Keratinocyte (primary cell): ENCODE measurements at regions not wholly inside any gene's neighbourhood (a gene's known extent, or its start where the extent isn't known, plus 50 kb on each side); places are given as distances from the start of the nearest gene placed in this dataset.

Experiments used
- DNase-seq: peaks from one replicate; pipeline ENCODE4 v3.0.0-alpha.2; 2011; ENCODE audit warnings: low read depth, missing footprints, low spot score
- FAIRE-seq: peaks from 2 replicates; lab custom pipeline; 2011; peaks lifted over from hg19 to GRCh38; lab: Jason Lieb, UNC
- H2AFZ ChIP-seq: 2 replicates; pipeline ENCODE4 v1.6.0; 2012; ENCODE audit warnings: low read length, control low read depth, inconsistent platforms; ENCODE audit not compliant: control insufficient read depth
- H3K27ac ChIP-seq: 2 replicates; pipeline ENCODE4 v1.5.1; 2011; ENCODE audit warnings: low read length; ENCODE audit not compliant: control insufficient read depth, insufficient read depth
- H3K27me3 ChIP-seq: 3 replicates; pipeline ENCODE4 v1.6.0; 2011; ENCODE audit warnings: low read length; ENCODE audit not compliant: control insufficient read depth, insufficient read depth; ENCODE audit errors: extremely low read depth
- H3K36me3 ChIP-seq, 2 experiments: 2 replicates in 1 of 2; 3 replicates in 1 of 2; pipeline ENCODE4 v1.5.1; 2011; ENCODE audit warnings: low read length in 2 of 2, mild to moderate bottlenecking in 1 of 2; ENCODE audit not compliant: control insufficient read depth in 2 of 2, insufficient read depth in 2 of 2; ENCODE audit errors: extremely low read depth in 1 of 2
- H3K4me1 ChIP-seq: 3 replicates; pipeline ENCODE4 v1.5.1; 2011; ENCODE audit warnings: low read length; ENCODE audit not compliant: control insufficient read depth, insufficient read depth; ENCODE audit errors: extremely low read depth
- H3K4me2 ChIP-seq: 3 replicates; pipeline ENCODE4 v1.6.0; 2011; ENCODE audit warnings: low read depth, low read length; ENCODE audit not compliant: control insufficient read depth, insufficient read depth; ENCODE audit errors: extremely low read depth
- H3K4me3 ChIP-seq, 3 experiments: fragments of 200-600 bp in 1 of 3; sonication (generic) in 1 of 3; 2 replicates in 2 of 3; 3 replicates in 1 of 3; pipeline ENCODE4 v1.5.1; 2011 to 2016; ENCODE audit warnings: low read length in 3 of 3, mild to moderate bottlenecking in 3 of 3, control low read depth in 2 of 3, inconsistent platforms in 1 of 3, low read depth in 1 of 3, mixed read lengths in 1 of 3, mixed run types in 1 of 3, moderate library complexity in 1 of 3; ENCODE audit not compliant: control insufficient read depth in 2 of 3, insufficient read depth in 2 of 3; ENCODE audit errors: extremely low read depth in 1 of 3
- H3K79me2 ChIP-seq: 2 replicates; pipeline ENCODE4 v1.6.0; 2012; ENCODE audit warnings: low read length; ENCODE audit not compliant: control insufficient read depth, insufficient read depth
- H3K9ac ChIP-seq: 3 replicates; pipeline ENCODE4 v1.6.0; 2011; ENCODE audit warnings: low read length; ENCODE audit not compliant: control insufficient read depth, insufficient read depth; ENCODE audit errors: extremely low read depth
- H3K9me1 ChIP-seq: 3 replicates; pipeline ENCODE4 v1.6.0; 2011; ENCODE audit warnings: low read length; ENCODE audit not compliant: control insufficient read depth, insufficient read depth; ENCODE audit errors: extremely low read depth
- H3K9me3 ChIP-seq: 2 replicates; pipeline ENCODE4 v1.5.1; 2012; ENCODE audit warnings: low read depth, low read length; ENCODE audit not compliant: control insufficient read depth
- H4K20me1 ChIP-seq: 3 replicates; pipeline ENCODE4 v1.6.0; 2011; ENCODE audit warnings: low read length; ENCODE audit not compliant: control insufficient read depth, insufficient read depth; ENCODE audit errors: extremely low read depth
- CTCF ChIP-seq, 3 experiments: IDR thresholded peaks in 1 of 3; conservative IDR thresholded peaks in 1 of 3; optimal IDR thresholded peaks in 1 of 3; 2 replicates in 2 of 3; 3 replicates in 1 of 3; pipeline versions ENCODE3 to v1.5.1; 2011; ENCODE audit warnings: low read length in 3 of 3, mild to moderate bottlenecking in 3 of 3, moderate library complexity in 2 of 3, control low read depth in 1 of 3, inconsistent platforms in 1 of 3; ENCODE audit not compliant: insufficient read depth in 2 of 3; ENCODE audit errors: extremely low read depth in 1 of 3
- EZH2 ChIP-seq: IDR thresholded peaks from one replicate; pipeline ENCODE4 v1.6.1; 2012; ENCODE audit warnings: inconsistent platforms, mild to moderate bottlenecking, low read length, moderate library complexity
- dilution Hi-C: fragments of 300-500 bp; cut with MboI; formaldehyde crosslinking; loops from one replicate; pipeline ENCODE4 v1.7.0; 2020; ENCODE audit warnings: low sequenced_read_pairs; ENCODE audit not compliant: extremely low pct_ligation_motif_present

GRCh38 chr2:176445956-176446355 is 176.7 kb downstream of the MTX2 start:
- FAIRE-seq (no peak), DNase-seq (no peak)
- TF ChIP-seq EZH2 = no peak
- no peak for TF ChIP-seq CTCF (optimal IDR thresholded peaks at IDR 0.05 in 1 of 3, IDR thresholded peaks at IDR 0.05 in 1 of 3, conservative IDR thresholded peaks at IDR 0.05 in 1 of 3; ENCODE audit: extremely low read depth in 1 of 3, insufficient read depth in 2 of 3, low read length in 3 of 3)

GRCh38 chr2:176446718-176447414 is 177.6 kb downstream of the MTX2 start:
- TF ChIP-seq EZH2 (no peak), CTCF (optimal IDR thresholded peaks at IDR 0.05 in 1 of 3, IDR thresholded peaks at IDR 0.05 in 1 of 3, conservative IDR thresholded peaks at IDR 0.05 in 1 of 3; ENCODE audit: extremely low read depth in 1 of 3, insufficient read depth in 2 of 3, low read length in 3 of 3) (no peak)
- Histone ChIP-seq H3K4me1 (no peaks in the 10 kb centered on the region), H3K79me2 (no peaks in the 10 kb centered on the region), H3K9me3 (no peaks in the 10 kb centered on the region), H2AFZ (no peak overlapping the region), H3K9me1 (no peaks in the 10 kb centered on the region), H3K4me2 (no peak overlapping the region), H3K36me3 (no peaks in the 10 kb centered on the region), H3K4me3 (no peak overlapping the region), H3K27ac (no peak overlapping the region), H3K27me3 (no peaks in the 10 kb centered on the region), H4K20me1 (no peaks in the 10 kb centered on the region), H3K9ac (no peak overlapping the region)
- FAIRE-seq (no peak), DNase-seq (no peak)
- dilution Hi-C loops = no loop called here

More at GRCh38 chr2:176445956-176446355, 176.7 kb downstream of the MTX2 start:
- Histone ChIP-seq H3K4me2 (no peak overlapping the region), H3K4me3 (no peak overlapping the region), H4K20me1 (no peaks in the 10 kb centered on the region), H3K79me2 (no peaks in the 10 kb centered on the region), H3K4me1 (no peaks in the 10 kb centered on the region), H3K36me3 (no peaks in the 10 kb centered on the region), H3K9me1 (no peaks in the 10 kb centered on the region), H3K9ac (no peak overlapping the region), H3K27me3 (no peaks in the 10 kb centered on the region), H3K9me3 (no peaks in the 10 kb centered on the region), H3K27ac (no peak overlapping the region), H2AFZ (no peak overlapping the region)
- dilution Hi-C loops = no loop called here
